Loucy (cell line): ENCODE measurements at regions not wholly inside any gene's neighbourhood (a gene's known extent, or its start where the extent isn't known, plus 50 kb on each side); places are given as distances from the start of the nearest gene placed in this dataset.

ENCODE experiments used
- CTCF ChIP-seq: fragments of 200-600 bp; sonication (generic); conservative IDR thresholded peaks from 2 replicates; pipeline ENCODE4 v1.5.1; 2014; ENCODE audit warnings: mild to moderate bottlenecking, antibody characterized with exemption, low read length
- EZH2phosphoT487 ChIP-seq: fragments of 200-600 bp; IDR thresholded peaks from 2 replicates; pipeline ENCODE4 v1.6.1; 2018; ENCODE audit warnings: antibody characterized with exemption, mild to moderate bottlenecking, moderate library complexity, borderline replicate concordance

- TF ChIP-seq EZH2phosphoT487 (no peak), CTCF (no peak)
Observed at GRCh38 chr9:126559296-126559695, 54.4 kb upstream of the LMX1B start.
